ENCODE measurements at regions not wholly inside any gene's neighbourhood (a gene's known extent, or its start where the extent isn't known, plus 50 kb on each side); places are given as distances from the start of the nearest gene placed in this dataset.

DNA sequence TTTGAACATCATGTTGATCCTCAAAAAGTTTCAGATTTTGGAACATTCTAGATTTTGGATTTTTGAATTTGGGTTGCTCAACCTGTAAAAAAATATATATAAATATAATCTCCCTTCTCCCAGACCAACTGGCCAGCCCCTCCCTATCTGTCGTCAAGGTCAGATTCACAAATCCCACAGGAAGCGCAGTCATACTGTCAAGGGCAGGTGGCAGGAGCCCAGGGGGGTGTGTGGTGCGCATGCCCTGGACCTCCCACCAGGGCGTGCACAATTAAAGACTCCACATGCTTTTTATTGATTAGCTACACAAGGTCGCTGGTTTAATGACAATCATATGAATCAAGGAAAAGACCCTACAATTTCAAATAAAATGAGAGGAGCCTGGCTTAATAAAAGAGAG, 77.0 kb upstream of the EEPD1 start:
- TF ChIP-seq, protein P1, sequence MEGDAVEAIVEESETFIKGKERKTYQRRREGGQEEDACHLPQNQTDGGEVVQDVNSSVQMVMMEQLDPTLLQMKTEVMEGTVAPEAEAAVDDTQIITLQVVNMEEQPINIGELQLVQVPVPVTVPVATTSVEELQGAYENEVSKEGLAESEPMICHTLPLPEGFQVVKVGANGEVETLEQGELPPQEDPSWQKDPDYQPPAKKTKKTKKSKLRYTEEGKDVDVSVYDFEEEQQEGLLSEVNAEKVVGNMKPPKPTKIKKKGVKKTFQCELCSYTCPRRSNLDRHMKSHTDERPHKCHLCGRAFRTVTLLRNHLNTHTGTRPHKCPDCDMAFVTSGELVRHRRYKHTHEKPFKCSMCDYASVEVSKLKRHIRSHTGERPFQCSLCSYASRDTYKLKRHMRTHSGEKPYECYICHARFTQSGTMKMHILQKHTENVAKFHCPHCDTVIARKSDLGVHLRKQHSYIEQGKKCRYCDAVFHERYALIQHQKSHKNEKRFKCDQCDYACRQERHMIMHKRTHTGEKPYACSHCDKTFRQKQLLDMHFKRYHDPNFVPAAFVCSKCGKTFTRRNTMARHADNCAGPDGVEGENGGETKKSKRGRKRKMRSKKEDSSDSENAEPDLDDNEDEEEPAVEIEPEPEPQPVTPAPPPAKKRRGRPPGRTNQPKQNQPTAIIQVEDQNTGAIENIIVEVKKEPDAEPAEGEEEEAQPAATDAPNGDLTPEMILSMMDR (IDR thresholded peaks at IDR 0.05) = no peak
- TF ChIP-seq POLR2A (IDR thresholded peaks at IDR 0.05) = no peak

Measured in upper lobe of left lung (tissue), 4 donors.